GM19023 (cell line): ENCODE measurements at regions not wholly inside any gene's neighbourhood (a gene's known extent, or its start where the extent isn't known, plus 50 kb on each side); places are given as distances from the start of the nearest gene placed in this dataset.
"Not testable (repeated sequence)": the region's sequence is repeated elsewhere in the genome, so short reads cannot be mapped to it uniquely, and the experiment has no call there.

Experiments
- ATAC-seq: cut with Tn5 transposase; IDR thresholded peaks from one replicate; pipeline ENCODE4 v1.9.1; 2021; ENCODE audit warnings: mild to moderate bottlenecking, moderate library complexity; ENCODE audit not compliant: unreplicated experiment

- no peak for ATAC-seq
Measured at GRCh38 chr10:18866852-18867251, 181.7 kb upstream of the MALRD1 start.

- no peak for ATAC-seq
Measured at GRCh38 chr10:18868919-18869318, 179.7 kb upstream of the MALRD1 start.

GRCh38 chr10:18875477-18875876, 173.1 kb upstream of the MALRD1 start:
- ATAC-seq, result no peak

GRCh38 chr10:18879284-18879683, 169.3 kb upstream of the MALRD1 start:
- no peak for ATAC-seq

- no peak for ATAC-seq
Measured at GRCh38 chr10:18880530-18880929, 168.1 kb upstream of the MALRD1 start.

GRCh38 chr10:18886102-18886501, 162.5 kb upstream of the MALRD1 start:
- no peak for ATAC-seq

- ATAC-seq, result no peak
Measured at GRCh38 chr10:18906636-18907035, 142.0 kb upstream of the MALRD1 start.

- not testable (repeated sequence) for ATAC-seq
Measured at GRCh38 chr10:18917431-18917830, 131.2 kb upstream of the MALRD1 start.

- no peak for ATAC-seq
Measured at GRCh38 chr10:18918532-18918931, 130.1 kb upstream of the MALRD1 start.

- no peak for ATAC-seq
Measured at GRCh38 chr10:18949391-18949790, 99.2 kb upstream of the MALRD1 start.

- ATAC-seq, result not testable (repeated sequence)
Measured at GRCh38 chr10:18951072-18951823, 97.4 kb upstream of the MALRD1 start.

GRCh38 chr10:18955061-18955460, 93.5 kb upstream of the MALRD1 start:
- ATAC-seq, result no peak

GRCh38 chr10:18959369-18959768, 89.2 kb upstream of the MALRD1 start:
- ATAC-seq, result no peak

- ATAC-seq, result no peak
Measured at GRCh38 chr10:18960466-18961079, 88.0 kb upstream of the MALRD1 start.

GRCh38 chr10:18968159-18968558, 80.4 kb upstream of the MALRD1 start:
- no peak for ATAC-seq

GRCh38 chr10:18976696-18977251, 71.8 kb upstream of the MALRD1 start:
- no peak for ATAC-seq

- ATAC-seq, result no peak
Measured at GRCh38 chr10:18980089-18980629, 68.4 kb upstream of the MALRD1 start.

- no peak for ATAC-seq
Measured at GRCh38 chr10:18984531-18984930, 64.1 kb upstream of the MALRD1 start.

- no peak for ATAC-seq
Measured at GRCh38 chr10:18988338-18988737, 60.3 kb upstream of the MALRD1 start.
